ENCODE measurements at regions not wholly inside any gene's neighbourhood (a gene's known extent, or its start where the extent isn't known, plus 50 kb on each side); places are given as distances from the start of the nearest gene placed in this dataset.
"Not testable (repeated sequence)": the region's sequence is repeated elsewhere in the genome, so short reads cannot be mapped to it uniquely, and the experiment has no call there.

- no peak for DNase-seq
Measured at GRCh38 chr9:110126499-110126941, 81.4 kb downstream of the C9orf152 start.

GRCh38 chr9:110126986-110127864 is 80.7 kb downstream of the C9orf152 start:
- no peak for DNase-seq

DNA sequence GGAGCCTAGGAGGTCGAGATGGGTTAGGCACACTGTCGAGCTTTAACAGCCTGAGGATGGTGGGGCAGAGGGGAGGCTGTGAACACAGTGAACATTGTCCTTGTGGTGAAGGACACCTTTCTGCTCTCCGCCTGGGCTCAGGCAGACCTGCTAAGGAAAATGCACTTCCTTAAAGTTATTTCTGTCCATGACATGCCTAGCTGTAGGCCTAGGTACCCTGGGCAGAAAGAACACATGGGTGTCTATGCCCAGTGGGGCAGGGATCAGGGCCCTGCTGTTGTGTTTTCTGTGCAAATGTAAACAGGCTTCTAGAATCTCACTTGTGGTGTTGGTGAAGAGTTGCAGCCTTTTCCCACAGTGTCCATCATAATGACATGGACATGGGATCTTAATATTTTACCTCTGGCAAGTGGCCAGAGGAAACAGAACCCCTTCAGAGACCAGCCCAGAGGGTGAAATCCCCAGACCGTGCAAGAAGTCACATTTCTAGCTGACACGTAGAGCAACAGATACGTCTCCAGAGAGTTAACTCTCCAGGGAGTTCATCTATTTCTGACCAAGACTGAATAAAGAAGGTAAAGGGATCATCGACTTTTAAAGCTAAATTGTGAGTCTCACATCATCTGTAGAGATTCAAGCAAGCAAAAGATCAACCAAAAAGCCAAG is 79.2 kb downstream of the C9orf152 start:
- no peak for DNase-seq

DNA sequence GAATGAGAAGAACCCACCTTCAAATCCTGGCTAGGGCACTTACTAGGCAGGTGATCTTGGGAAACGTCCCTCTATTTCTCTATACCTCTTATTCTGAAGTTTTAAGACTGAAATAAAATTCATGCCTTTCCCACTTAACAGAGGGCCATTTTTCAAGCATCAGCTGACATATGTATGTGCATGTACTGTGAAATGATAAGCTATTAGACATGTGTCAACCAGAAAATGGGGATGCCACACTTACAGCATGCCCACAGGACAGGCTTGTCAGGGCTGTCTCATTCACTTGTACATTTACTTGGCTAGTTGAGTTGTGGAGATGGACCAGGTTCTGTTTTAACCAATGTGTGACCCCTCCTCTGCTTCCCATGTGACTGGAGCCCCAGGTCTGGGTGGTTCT is 78.5 kb downstream of the C9orf152 start:
- no peak for DNase-seq

- DNase-seq, result no peak
Measured at GRCh38 chr9:110130211-110130610, 77.7 kb downstream of the C9orf152 start.

DNA sequence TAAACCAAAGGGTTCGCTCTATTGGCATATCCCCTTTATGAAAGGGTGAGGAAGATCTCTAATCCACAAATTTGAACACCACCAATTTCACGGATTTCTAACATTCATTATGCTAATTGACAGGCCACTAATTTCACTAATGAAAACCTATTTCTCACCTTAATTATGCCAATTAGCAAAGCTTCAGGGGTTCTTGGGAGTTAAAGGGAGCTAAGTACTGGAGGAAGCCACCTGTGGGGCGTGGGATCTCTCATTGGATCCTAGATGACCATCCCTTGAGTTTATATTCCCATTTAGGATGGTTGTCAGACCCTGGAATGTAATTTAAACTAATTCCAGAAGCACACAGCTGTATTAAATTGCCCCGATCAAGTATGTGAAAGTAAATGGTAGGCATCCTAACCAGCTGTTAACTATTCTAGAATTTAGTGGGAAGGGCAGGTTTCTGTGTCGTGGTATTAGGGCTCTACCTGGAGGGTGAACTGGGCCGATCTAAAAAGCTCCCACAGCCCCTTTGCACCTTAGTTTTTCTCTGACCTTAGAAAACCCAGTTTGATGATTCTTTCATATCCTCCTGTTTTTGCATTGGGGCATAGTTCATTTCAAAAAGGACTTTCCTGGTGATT is 77.1 kb downstream of the C9orf152 start:
- no peak for DNase-seq

DNA sequence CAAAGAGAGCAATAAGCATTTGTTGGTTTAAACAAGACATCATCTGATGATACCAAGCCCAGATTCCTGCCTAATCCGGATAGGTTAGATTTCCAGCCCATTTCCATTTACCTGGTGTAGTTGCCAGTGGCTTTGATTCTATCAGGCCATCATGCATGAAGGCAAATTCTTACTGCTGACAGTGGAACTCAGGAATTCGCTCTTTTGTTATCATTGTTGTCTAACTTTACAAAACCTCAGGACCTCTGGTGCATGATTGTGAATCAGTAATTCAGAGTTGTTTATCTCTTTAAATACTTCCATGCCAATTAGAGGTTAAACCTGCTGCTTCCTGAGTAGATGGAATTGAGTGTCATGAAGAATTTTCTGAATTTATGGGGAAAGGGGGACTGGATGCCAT is 76.5 kb downstream of the C9orf152 start:
- no peak for DNase-seq

- not testable (repeated sequence) for DNase-seq
Measured at GRCh38 chr9:110132531-110132930, 75.4 kb downstream of the C9orf152 start.

- DNase-seq, result no peak
Measured at GRCh38 chr9:110133059-110133458, 74.9 kb downstream of the C9orf152 start.

- DNase-seq, result no peak
Measured at GRCh38 chr9:110133608-110134210, 74.2 kb downstream of the C9orf152 start.

DNA sequence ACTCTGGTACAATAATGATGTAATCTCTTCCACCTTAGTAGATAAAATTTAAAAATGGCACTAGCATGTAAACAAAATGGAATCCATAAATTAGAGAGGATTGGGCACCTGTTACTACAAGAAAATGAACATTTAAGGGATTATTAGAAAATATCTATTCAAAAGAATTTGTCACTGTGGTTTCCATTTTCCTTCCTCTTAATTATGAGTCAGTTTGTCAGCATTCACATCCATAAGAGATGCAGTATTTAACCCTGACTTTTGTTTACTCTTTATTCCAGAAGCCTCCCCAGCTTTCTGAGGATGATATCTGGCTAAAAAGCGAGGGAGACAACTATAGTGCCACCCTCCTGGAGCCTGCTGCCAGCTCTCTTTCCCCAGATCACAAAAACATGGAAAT is 72.1 kb downstream of the C9orf152 start:
- no peak for DNase-seq

GRCh38 chr9:110136802-110137201 is 71.2 kb downstream of the C9orf152 start:
- no peak for DNase-seq

GRCh38 chr9:110140276-110140675 is 67.7 kb downstream of the C9orf152 start:
- no peak for DNase-seq

GRCh38 chr9:110141227-110141793 is 66.6 kb downstream of the C9orf152 start:
- DNase-seq, result no peak

DNA sequence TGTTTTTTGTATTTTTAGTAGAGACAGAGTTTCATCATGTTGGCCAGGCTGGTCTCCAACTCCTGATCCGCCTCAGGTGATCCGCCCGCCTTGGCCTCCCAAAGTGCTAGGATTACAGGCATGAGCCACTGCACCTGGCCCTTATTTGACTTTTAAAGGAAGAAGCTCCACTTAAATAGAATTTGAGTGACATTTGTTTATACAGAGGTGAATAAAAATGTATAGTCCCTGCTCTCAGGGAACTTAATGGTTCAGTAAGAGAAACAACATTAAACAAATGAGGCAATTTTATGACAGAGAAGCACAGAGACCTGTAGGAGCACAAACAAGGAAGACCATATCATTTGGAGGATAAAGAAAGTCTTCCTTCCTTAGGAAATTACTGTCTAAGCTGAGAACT is 65.7 kb downstream of the C9orf152 start:
- DNase-seq, result no peak

GRCh38 chr9:110142868-110143481 is 65.0 kb downstream of the C9orf152 start:
- no peak for DNase-seq

DNA sequence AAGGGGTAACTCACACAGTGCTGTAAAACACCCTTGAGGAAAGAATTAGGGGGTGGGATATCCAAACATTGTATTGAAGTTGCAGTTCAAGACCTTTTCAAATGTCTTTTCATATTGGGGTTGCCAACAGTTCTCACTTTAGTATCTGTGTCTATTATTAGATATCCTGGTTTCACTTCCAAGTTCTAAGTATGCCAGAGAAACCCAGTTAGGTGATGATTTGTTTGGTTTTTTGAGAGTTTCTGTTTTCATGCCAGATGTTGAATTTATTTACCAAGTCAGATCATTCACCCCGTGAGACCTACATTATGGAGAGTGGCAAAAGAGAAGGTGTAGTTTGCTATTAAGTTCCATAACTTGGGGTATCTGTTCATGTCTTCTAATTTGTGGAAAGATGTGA is 64.5 kb downstream of the C9orf152 start:
- DNase-seq, result no peak

DNA sequence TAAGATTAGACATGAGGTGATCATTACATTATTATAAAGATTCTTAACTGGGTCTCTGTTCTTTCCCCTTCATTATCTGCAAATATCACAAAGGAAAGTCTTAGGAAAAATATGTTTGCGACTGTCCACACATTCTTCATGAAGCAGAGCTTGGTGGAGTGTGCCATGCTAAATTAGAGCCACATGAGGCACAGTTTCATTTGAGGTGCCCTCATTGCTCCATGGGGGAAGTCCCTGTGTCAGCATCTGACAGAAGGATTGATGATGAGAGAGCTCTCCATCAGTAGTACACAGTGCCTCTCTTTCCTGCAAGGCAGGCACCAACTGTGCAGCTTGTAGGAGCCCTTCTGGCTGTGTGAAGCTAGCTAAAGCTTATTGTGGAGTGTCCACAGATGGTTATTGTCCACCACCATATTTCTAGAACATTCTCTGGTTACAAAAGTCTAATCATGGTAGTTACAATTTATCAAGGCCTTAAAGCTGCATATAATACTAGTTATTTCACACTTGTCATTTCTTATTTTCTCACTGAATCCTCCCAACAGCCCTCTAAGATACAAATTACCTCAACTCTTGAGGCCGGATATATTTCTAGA is 63.9 kb downstream of the C9orf152 start:
- DNase-seq, result no peak

GRCh38 chr9:110146373-110146772 is 61.6 kb downstream of the C9orf152 start:
- no peak for DNase-seq

- DNase-seq, result no peak
Measured at GRCh38 chr9:110148384-110148783, 59.6 kb downstream of the C9orf152 start.

- no peak for DNase-seq
Measured at GRCh38 chr9:110148891-110149290, 59.1 kb downstream of the C9orf152 start.
